DMS153 (cell line): ENCODE measurements at regions not wholly inside any gene's neighbourhood (a gene's known extent, or its start where the extent isn't known, plus 50 kb on each side); places are given as distances from the start of the nearest gene placed in this dataset.
"Not testable (repeated sequence)": the region's sequence is repeated elsewhere in the genome, so short reads cannot be mapped to it uniquely, and the experiment has no call there.

Source experiments
- DNase-seq: peaks from one replicate; lab custom pipeline; 2025; lab: John Stamatoyannopoulos, UW

DNA sequence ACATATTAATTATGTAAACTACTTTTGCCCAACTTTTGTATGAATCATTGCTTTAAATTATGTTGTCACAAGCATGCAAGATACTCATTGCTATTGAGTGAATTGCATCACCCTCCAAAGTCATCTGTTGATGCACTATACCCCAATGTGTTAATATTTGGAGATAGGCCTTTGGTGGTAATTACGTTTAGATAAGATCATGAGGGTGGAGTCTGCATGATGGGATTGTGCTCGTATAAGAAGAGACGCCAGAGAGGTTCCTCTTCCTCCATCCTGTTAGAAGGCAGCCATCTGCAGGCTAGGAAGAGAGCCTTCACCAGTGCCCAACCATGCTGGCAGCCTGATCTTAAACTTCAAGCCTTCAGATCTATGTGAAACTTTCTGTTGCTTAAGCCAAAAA lies 95.3 kb upstream of the MAGI2 start:
- DNase-seq: no peak

- DNase-seq: no peak
These were observed 93.7 kb upstream of the MAGI2 start for GRCh38 chr7:79547132-79547531.

- no peak for DNase-seq
These were observed 87.1 kb upstream of the MAGI2 start for GRCh38 chr7:79540592-79540991.

- DNase-seq: no peak
These were observed 80.7 kb upstream of the MAGI2 start for GRCh38 chr7:79534128-79534527.

DNA sequence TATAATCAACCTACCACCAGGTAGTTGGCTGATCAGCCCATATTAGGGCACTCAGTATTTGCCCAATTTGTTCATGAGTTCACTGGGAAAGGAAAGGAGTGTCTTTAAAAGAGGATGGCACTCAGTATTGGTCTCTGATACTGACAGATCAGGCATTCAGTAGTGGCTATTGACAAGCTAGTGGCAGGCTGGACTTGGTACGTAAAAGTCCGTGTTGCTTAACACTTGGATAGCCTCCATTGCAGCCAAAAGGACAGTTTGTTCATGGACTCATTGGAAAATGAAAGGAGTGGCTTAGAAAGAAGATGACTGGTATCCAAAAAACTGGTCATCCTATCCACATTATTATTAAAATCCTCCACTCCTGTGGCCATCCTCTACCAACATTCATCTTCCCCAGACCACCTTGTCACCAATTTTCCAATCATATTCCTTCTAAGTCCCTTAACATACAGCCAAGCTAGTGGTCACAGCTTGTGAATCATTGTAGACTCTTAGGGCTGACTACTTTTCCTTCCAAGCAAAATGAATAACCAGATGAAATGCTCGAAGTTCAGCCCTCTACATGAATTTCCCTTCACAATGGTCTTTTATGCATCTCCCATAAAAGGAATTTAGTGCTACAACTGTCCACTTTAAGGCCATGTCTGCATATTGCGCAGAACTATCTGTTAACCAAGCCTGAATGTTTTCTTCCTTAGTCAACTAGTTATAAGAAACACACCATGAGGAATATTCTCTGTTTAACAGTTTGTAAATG lies 78.6 kb upstream of the MAGI2 start:
- no peak for DNase-seq

DNA sequence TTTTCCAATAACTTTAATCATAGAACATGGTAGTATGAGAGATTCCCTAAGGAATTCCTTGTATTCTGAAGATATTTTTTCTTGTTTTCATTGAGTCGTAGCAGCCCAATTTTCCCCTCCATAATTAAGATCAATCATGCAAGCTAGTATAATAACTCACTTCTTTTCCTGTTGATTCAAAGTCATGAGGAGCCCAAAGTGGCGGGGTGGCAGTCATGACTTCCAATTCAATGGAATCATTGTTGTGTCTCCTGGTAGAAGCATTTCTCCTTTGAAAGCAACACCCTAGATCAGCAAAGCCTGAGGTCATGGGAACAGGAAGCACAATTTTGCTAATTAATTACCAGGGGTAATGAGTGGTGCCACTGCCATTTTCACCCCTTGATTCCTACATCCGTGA lies 77.6 kb upstream of the MAGI2 start:
- peak; percentile 53 for DNase-seq

GRCh38 chr7:79529881-79530235 lies 76.4 kb upstream of the MAGI2 start:
- no peak for DNase-seq

- DNase-seq: no peak
These were observed 75.9 kb upstream of the MAGI2 start for GRCh38 chr7:79529214-79529880.

- DNase-seq: peak; percentile 31
These were observed 75.0 kb upstream of the MAGI2 start for GRCh38 chr7:79528421-79528820.

DNA sequence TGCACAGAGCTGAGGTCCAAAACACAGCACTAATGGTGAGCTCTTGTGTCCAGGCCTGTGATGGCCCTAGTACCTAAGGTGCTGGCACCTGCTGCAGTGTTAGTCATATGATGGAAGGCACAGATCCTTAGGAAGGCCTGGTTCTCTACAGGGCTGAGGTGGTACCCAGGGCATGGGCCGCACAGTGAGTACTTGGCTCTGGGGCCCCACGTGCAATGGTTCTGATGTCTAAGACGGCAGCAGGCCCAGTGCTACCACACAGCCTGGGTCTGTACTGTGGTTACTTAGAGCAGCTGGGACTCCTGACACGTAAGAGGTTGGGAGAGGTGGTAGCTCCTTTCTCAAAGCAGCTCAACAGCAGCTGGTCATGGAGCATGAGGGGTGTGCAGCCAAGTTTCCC lies 70.6 kb upstream of the MAGI2 start:
- no peak for DNase-seq

- no peak for DNase-seq
These were observed 70.0 kb upstream of the MAGI2 start for GRCh38 chr7:79523436-79523835.

GRCh38 chr7:79520543-79520942 lies 67.1 kb upstream of the MAGI2 start:
- no peak for DNase-seq

GRCh38 chr7:79515358-79515757 lies 61.9 kb upstream of the MAGI2 start:
- DNase-seq: no peak

GRCh38 chr7:79513261-79513660 lies 59.8 kb upstream of the MAGI2 start:
- no peak for DNase-seq

DNA sequence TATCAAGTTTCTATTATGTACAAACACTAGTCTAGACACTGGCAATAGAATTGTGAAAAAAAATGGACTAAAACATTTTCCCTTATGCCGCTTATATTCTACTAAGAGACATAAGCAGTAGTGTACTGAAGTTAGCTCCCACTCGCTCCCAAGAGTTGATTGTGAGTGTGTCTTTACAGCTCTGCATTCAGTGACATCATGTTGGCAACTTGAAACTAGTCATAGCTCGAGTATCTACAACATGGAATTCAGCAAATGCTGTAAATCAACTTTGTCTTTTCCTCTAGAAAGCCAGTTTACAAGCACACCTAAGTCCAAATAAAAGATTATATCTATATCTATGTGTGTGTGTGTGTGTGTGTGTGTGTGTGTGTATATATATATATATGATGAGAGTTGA lies 58.8 kb upstream of the MAGI2 start:
- DNase-seq: no peak

DNA sequence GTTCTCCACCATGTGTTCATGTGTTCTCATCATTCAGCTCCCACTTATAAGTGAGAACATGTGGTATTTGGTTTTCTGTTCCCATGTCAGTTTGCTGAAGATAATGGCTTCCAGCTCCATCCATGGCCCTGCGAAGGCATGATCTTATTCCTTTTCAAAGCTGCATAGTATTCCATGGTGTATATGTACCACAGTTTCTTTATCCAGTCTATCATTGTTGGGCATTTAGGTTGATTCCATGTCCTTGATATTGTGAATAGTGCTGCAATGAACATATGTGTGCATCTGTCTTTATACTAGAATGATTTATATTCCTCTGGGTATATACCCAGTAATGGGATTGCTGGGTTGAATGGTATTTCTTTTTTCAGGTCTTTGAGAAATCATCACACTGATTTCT lies 57.6 kb upstream of the MAGI2 start:
- not testable (repeated sequence) for DNase-seq

DNA sequence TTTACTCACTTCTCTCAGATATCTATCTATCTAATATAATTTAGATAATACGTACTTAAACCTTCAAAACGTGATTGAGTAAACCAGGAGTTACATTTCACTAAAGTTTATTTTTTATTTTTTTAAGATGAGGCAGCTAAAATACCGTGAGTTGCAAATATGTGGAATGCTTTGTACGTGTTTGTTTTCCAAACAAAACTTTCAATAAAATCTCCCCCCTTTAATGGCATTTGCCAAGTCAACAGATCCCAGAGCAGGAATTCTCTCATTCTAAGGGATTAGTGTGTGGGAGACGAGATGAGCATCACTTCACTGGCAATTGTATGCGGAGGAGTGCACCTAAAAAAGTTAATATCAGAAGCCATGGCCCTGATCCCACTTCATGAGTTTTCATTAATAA lies 53.7 kb upstream of the MAGI2 start:
- no peak for DNase-seq

DNA sequence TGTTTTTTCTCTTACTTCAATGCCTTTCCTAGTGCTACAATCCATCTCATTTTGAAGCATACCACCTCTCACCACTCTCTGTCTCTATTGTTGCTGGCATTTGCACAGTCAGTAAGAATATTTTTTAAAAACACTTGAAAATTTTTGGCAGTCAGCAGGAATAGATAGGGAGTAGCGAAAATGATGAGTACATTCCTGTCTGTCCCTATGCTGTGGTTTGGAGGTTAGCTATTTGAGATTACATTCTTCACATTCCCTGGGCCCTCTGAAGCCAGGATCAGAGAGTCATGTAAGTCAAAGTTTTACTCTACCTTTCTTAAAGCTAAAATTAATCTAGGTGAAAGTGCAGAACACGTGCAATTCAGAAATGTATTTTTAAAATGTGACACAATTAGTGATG lies 53.0 kb upstream of the MAGI2 start:
- DNase-seq: no peak

DNA sequence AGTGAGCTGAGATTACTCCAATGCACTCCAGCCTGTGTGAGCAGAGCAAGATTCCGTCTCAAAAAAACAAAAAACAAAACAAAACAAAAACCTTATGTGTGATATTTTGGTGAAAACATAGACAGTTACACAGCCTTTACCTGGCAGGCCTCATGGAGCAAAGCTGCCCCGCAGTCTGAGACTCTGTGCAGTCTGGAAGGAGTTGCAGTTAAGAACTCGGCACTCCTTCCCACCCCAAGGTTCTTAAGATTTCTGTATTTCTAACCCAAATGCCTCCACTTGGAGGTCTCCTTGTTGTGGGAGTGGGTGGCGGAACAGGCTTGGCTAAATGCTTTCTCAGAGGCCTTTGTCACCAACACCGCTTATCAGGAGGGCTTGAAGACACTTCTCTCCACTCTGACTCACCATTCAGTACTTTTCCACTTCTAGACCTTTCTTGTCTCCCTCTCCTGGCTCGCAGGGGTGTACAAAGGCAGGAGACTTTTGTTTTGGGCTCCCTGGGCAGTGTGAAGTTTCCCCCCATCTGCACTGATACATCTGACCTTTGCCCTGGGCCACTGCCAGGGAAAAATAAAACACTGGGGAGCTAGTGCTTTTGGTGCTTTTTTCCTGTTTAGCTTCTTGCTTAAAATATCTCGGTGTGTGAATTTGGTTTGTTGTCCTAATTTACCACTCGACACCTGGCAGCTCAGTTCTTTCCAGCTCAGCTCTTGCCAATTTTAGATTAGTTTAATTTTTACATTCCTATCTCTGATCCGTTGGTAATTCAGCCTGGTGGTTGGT lies 51.3 kb upstream of the MAGI2 start:
- DNase-seq: no peak
